ENCODE measurements at regions not wholly inside any gene's neighbourhood (a gene's known extent, or its start where the extent isn't known, plus 50 kb on each side); places are given as distances from the start of the nearest gene placed in this dataset.

GRCh38 chr10:4623757-4624420, 202.1 kb upstream of the AKR1E2 start:
- Mint-ChIP-seq H3K27ac (ENCODE audit: unreplicated experiment) (no peak overlapping the region), H3K4me3 (ENCODE audit: unreplicated experiment) (no peak overlapping the region), H3K36me3 (ENCODE audit: low read depth) (peaks cover 2% of the 10 kb centered on the region), H3K27me3 (ENCODE audit: low read depth) (no peaks in the 10 kb centered on the region), H3K9me3 (ENCODE audit: low read depth) (peaks cover 4% of the 10 kb centered on the region), H3K4me1 (ENCODE audit: low read depth) (peaks cover 12% of the 10 kb centered on the region)
- no peak for DNase-seq (ENCODE audit: low spot score)
- no peak for TF ChIP-seq CTCF (IDR thresholded peaks at IDR 0.05)

- peaks cover 4% of the 10 kb centered on the region for H3K9me3 Mint-ChIP-seq (ENCODE audit: low read depth)
- H3K36me3 Mint-ChIP-seq (ENCODE audit: low read depth): peaks cover 2% of the 10 kb centered on the region
- peaks cover 12% of the 10 kb centered on the region for H3K4me1 Mint-ChIP-seq (ENCODE audit: low read depth)
- H3K4me3 Mint-ChIP-seq (ENCODE audit: unreplicated experiment): no peak overlapping the region
- no peaks in the 10 kb centered on the region for H3K27me3 Mint-ChIP-seq (ENCODE audit: low read depth)
- no peak overlapping the region for H3K27ac Mint-ChIP-seq (ENCODE audit: unreplicated experiment)
- no peak for TF ChIP-seq CTCF (IDR thresholded peaks at IDR 0.05)
- no peak for DNase-seq (ENCODE audit: low spot score)
These were observed 202.8 kb upstream of the AKR1E2 start for GRCh38 chr10:4623200-4623599.

GRCh38 chr10:4622384-4622783, 203.6 kb upstream of the AKR1E2 start:
- peaks cover 12% of the 10 kb centered on the region for H3K4me1 Mint-ChIP-seq (ENCODE audit: low read depth)
- DNase-seq (ENCODE audit: low spot score): no peak
- no peak overlapping the region for H3K27ac Mint-ChIP-seq (ENCODE audit: unreplicated experiment)
- H3K9me3 Mint-ChIP-seq (ENCODE audit: low read depth): peaks cover 3% of the 10 kb centered on the region
- no peaks in the 10 kb centered on the region for H3K36me3 Mint-ChIP-seq (ENCODE audit: low read depth)
- H3K4me3 Mint-ChIP-seq (ENCODE audit: unreplicated experiment): no peak overlapping the region
- no peak for TF ChIP-seq CTCF (IDR thresholded peaks at IDR 0.05)
- H3K27me3 Mint-ChIP-seq (ENCODE audit: low read depth): no peaks in the 10 kb centered on the region

GRCh38 chr10:4617589-4617988, 208.4 kb upstream of the AKR1E2 start:
- H3K27me3 Mint-ChIP-seq (ENCODE audit: low read depth): no peaks in the 10 kb centered on the region
- H3K27ac Mint-ChIP-seq (ENCODE audit: unreplicated experiment): no peak overlapping the region
- peaks cover 3% of the 10 kb centered on the region for H3K36me3 Mint-ChIP-seq (ENCODE audit: low read depth)
- no peak for TF ChIP-seq CTCF (IDR thresholded peaks at IDR 0.05)
- H3K4me3 Mint-ChIP-seq (ENCODE audit: unreplicated experiment): no peak overlapping the region
- peaks cover 22% of the 10 kb centered on the region for H3K9me3 Mint-ChIP-seq (ENCODE audit: low read depth)
- DNase-seq (ENCODE audit: low spot score): no peak
- no peaks in the 10 kb centered on the region for H3K4me1 Mint-ChIP-seq (ENCODE audit: low read depth)

GRCh38 chr10:4615042-4615441, 211.0 kb upstream of the AKR1E2 start:
- H3K4me3 Mint-ChIP-seq (ENCODE audit: unreplicated experiment): no peak overlapping the region
- no peak for DNase-seq (ENCODE audit: low spot score)
- peaks cover 22% of the 10 kb centered on the region for H3K9me3 Mint-ChIP-seq (ENCODE audit: low read depth)
- no peak overlapping the region for H3K27ac Mint-ChIP-seq (ENCODE audit: unreplicated experiment)
- no peak for TF ChIP-seq CTCF (IDR thresholded peaks at IDR 0.05)
- H3K27me3 Mint-ChIP-seq (ENCODE audit: low read depth): no peaks in the 10 kb centered on the region
- H3K4me1 Mint-ChIP-seq (ENCODE audit: low read depth): no peaks in the 10 kb centered on the region
- peaks cover 3% of the 10 kb centered on the region for H3K36me3 Mint-ChIP-seq (ENCODE audit: low read depth)

Data from chondrocyte (in vitro differentiated cells).